Progenitor cell of endocrine pancreas (in vitro differentiated cells): ENCODE measurements at regions not wholly inside any gene's neighbourhood (a gene's known extent, or its start where the extent isn't known, plus 50 kb on each side); places are given as distances from the start of the nearest gene placed in this dataset.

Source experiments
- DNase-seq: peaks from one replicate; pipeline ENCODE4 v3.0.0; 2021; ENCODE audit warnings: low spot score; ENCODE audit not compliant: unreplicated experiment
- H3K27ac Mint-ChIP-seq: 2 replicates; pipeline ENCODE4 v1.8.0; 2021; ENCODE audit warnings: mild to moderate bottlenecking, moderate library complexity, mixed read lengths
- H3K27me3 Mint-ChIP-seq: 2 replicates; pipeline ENCODE4 v1.8.0; 2021; ENCODE audit warnings: mixed read lengths
- H3K36me3 Mint-ChIP-seq: 2 replicates; pipeline ENCODE4 v1.8.0; 2022; ENCODE audit warnings: mixed read lengths; ENCODE audit not compliant: insufficient read depth
- H3K4me1 Mint-ChIP-seq: 2 replicates; pipeline ENCODE4 v1.8.0; 2021; ENCODE audit warnings: low read depth, mixed read lengths
- H3K4me3 Mint-ChIP-seq: 2 replicates; pipeline ENCODE4 v1.8.0; 2021; ENCODE audit warnings: low read depth, mild to moderate bottlenecking, moderate library complexity, mixed read lengths
- H3K9me3 Mint-ChIP-seq: 2 replicates; pipeline ENCODE4 v1.8.0; 2021; ENCODE audit warnings: low read depth, mixed read lengths
- TF ChIP-seq, protein P1 (sequence below): fragments of 200-600 bp; sonication (generic); IDR thresholded peaks from one replicate; pipeline ENCODE4 v1.5.0; 2021; ENCODE audit warnings: antibody characterized with exemption, mild to moderate bottlenecking; ENCODE audit not compliant: unreplicated experiment

DNA sequence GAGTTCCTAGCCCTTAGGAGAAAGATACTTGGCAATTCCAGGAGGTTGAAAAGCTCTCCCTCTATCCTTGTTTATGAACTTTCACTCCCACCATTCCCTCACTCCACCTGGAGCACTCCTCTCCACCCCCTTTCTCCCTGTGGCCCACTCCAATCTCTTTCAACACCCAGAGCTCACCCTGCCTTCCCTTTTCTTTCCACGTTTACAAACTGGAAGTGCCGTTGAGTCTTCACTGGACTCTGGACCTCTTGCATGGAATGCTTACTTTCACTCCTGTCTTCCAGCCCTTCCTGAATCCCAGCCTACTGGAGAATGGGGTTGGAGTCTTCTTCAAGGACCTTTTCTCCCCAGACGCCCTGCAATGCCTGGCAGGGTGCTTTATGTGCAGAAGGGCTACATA is 198.5 kb downstream of the RHOU start:
- DNase-seq, result no peak
- peaks cover 8% of the 10 kb centered on the region for H3K9me3 Mint-ChIP-seq
- peaks cover 2% of the 10 kb centered on the region for H3K36me3 Mint-ChIP-seq
- H3K27me3 Mint-ChIP-seq, result no peaks in the 10 kb centered on the region
- no peak overlapping the region for H3K4me3 Mint-ChIP-seq
- H3K4me1 Mint-ChIP-seq, result peaks cover 21% of the 10 kb centered on the region
- no peak overlapping the region for H3K27ac Mint-ChIP-seq
- TF ChIP-seq, protein P1, sequence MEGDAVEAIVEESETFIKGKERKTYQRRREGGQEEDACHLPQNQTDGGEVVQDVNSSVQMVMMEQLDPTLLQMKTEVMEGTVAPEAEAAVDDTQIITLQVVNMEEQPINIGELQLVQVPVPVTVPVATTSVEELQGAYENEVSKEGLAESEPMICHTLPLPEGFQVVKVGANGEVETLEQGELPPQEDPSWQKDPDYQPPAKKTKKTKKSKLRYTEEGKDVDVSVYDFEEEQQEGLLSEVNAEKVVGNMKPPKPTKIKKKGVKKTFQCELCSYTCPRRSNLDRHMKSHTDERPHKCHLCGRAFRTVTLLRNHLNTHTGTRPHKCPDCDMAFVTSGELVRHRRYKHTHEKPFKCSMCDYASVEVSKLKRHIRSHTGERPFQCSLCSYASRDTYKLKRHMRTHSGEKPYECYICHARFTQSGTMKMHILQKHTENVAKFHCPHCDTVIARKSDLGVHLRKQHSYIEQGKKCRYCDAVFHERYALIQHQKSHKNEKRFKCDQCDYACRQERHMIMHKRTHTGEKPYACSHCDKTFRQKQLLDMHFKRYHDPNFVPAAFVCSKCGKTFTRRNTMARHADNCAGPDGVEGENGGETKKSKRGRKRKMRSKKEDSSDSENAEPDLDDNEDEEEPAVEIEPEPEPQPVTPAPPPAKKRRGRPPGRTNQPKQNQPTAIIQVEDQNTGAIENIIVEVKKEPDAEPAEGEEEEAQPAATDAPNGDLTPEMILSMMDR, result no peak

DNA sequence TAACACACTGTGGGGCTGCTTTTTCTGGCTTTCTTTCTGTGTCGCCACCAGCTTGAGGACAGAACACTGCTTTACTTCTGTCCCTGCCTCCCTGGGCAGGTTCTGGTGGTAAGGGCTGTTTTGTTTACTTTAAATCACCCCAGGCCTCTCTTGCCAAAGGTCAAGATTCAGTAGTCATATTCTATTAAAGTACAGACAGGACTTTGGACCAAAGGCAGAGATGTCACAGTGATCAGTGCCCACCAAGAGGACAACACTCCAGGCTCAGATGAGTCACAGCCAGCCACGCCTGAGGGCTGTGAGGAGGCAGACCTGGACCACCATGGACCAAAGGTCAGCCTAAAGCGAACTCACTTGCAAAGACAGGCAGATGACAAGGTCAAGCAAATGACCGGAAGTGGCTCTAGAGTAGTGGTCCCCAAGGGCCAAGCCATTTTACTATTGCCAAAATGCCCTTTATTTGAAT is 200.0 kb downstream of the RHOU start:
- DNase-seq, result no peak
- peaks cover 21% of the 10 kb centered on the region for H3K4me1 Mint-ChIP-seq
- no peak overlapping the region for H3K27ac Mint-ChIP-seq
- H3K27me3 Mint-ChIP-seq, result no peaks in the 10 kb centered on the region
- TF ChIP-seq, protein P1, result no peak
- no peaks in the 10 kb centered on the region for H3K36me3 Mint-ChIP-seq
- no peak overlapping the region for H3K4me3 Mint-ChIP-seq
- H3K9me3 Mint-ChIP-seq, result no peaks in the 10 kb centered on the region

DNA sequence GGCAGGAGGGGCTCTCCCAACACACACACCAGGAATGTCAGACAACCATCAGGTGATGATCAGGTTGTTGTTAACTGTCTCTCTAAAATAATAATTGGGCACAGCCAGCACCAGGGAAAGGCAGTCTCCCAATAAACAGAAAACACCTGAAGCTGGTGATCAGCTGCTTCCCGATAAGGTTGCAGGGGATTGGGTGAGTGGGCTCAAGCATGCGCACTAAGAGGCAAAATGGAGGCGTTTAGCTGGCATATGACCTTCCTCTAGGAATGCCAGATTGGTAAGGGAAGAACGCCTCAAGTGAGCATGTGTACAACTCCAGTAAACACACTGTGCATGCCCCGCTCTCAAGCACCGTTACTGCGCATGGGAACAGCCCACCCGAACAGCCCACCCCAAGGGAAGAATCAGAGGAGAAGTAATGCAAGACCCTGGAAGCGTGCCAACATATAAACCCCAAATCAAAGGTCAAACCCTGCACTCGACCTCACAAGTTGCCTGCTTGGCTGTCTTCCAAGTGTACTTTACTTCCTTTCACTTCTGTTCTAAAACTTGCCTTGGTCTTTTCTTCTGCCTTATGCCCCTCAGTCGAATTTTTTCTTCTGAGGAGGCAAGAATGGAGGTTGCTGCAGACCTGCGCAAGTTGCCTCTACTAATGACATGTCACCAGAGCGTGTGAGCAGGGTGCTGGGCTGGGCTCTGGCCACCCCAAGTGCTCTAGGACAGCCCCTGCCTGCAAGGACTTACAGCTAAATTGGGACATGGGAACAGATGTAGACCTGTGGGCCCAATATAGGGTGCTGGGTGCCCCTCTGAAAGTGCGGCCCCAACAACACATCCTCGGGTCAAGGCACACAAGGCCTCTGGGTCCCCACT is 200.8 kb downstream of the RHOU start:
- no peaks in the 10 kb centered on the region for H3K9me3 Mint-ChIP-seq
- no peak overlapping the region for H3K4me3 Mint-ChIP-seq
- TF ChIP-seq, protein P1, result no peak
- H3K4me1 Mint-ChIP-seq, result peaks cover 14% of the 10 kb centered on the region
- H3K27me3 Mint-ChIP-seq, result peaks cover 2% of the 10 kb centered on the region
- H3K27ac Mint-ChIP-seq, result no peak overlapping the region
- no peaks in the 10 kb centered on the region for H3K36me3 Mint-ChIP-seq
- no peak for DNase-seq

DNA sequence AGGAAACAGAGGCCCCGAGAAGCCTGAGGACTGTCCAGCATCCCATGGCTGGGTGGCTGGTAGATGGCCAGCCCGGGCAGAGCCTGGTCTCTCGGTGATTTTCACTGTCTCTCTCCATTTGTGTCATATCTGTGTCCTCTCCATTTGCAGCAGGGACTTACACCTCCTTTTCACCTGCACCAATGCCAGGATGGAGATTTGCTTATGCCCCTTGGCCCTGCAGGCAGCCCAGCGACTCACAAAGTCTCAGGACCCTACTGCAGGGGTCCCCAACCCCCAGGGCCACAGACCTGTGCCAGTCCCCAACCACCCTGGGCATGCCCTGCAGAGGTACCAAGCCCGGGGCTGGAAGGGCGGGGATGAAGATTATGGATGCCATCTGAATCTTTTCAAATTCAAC is 201.6 kb downstream of the RHOU start:
- Mint-ChIP-seq H3K4me1 (peaks cover 14% of the 10 kb centered on the region), H3K36me3 (no peaks in the 10 kb centered on the region)

DNA sequence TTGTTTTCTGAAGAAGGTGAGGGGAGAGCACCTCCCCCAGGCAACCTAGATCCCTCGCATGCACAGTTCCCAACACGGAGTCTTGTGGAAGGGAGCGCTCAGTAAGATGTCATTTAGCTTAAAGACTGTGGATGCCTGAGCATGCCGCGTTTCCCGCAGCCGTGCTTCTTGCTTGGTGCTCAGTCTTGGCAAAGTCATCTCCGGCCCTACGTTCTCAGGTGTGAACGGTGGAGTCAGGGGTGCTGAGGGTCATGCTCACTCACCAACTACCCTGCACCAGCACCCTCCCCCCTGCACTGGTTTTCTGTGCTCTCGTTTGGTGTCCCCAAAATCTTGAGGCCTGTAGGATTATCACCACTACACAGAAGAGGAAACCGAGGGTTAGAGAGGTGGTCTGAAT is 202.1 kb downstream of the RHOU start:
- Mint-ChIP-seq H3K36me3 (no peaks in the 10 kb centered on the region), H3K27ac (no peak overlapping the region), H3K4me3 (no peak overlapping the region), H3K27me3 (peaks cover 5% of the 10 kb centered on the region), H3K9me3 (no peaks in the 10 kb centered on the region), H3K4me1 (peaks cover 14% of the 10 kb centered on the region)
- TF ChIP-seq, protein P1, result no peak
- DNase-seq, result no peak

More for the DNA sequence above, 201.6 kb downstream of the RHOU start:
- Mint-ChIP-seq H3K9me3 (no peaks in the 10 kb centered on the region), H3K27me3 (peaks cover 5% of the 10 kb centered on the region), H3K4me3 (no peak overlapping the region), H3K27ac (no peak overlapping the region)
- no peak for DNase-seq
- TF ChIP-seq, protein P1, result no peak
